ENCODE measurements at regions not wholly inside any gene's neighbourhood (a gene's known extent, or its start where the extent isn't known, plus 50 kb on each side); places are given as distances from the start of the nearest gene placed in this dataset.

GRCh38 chr7:138195151-138195571 is 118.9 kb downstream of the AKR1D1 start:
- TF ChIP-seq, protein P1, sequence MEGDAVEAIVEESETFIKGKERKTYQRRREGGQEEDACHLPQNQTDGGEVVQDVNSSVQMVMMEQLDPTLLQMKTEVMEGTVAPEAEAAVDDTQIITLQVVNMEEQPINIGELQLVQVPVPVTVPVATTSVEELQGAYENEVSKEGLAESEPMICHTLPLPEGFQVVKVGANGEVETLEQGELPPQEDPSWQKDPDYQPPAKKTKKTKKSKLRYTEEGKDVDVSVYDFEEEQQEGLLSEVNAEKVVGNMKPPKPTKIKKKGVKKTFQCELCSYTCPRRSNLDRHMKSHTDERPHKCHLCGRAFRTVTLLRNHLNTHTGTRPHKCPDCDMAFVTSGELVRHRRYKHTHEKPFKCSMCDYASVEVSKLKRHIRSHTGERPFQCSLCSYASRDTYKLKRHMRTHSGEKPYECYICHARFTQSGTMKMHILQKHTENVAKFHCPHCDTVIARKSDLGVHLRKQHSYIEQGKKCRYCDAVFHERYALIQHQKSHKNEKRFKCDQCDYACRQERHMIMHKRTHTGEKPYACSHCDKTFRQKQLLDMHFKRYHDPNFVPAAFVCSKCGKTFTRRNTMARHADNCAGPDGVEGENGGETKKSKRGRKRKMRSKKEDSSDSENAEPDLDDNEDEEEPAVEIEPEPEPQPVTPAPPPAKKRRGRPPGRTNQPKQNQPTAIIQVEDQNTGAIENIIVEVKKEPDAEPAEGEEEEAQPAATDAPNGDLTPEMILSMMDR (IDR thresholded peaks at IDR 0.05) = no peak
- no peak for TF ChIP-seq POLR2A (IDR thresholded peaks at IDR 0.05)
